Hepatocyte (in vitro differentiated cells): ENCODE measurements at regions not wholly inside any gene's neighbourhood (a gene's known extent, or its start where the extent isn't known, plus 50 kb on each side); places are given as distances from the start of the nearest gene placed in this dataset.
"Not testable (repeated sequence)": the region's sequence is repeated elsewhere in the genome, so short reads cannot be mapped to it uniquely, and the experiment has no call there.

Source experiments
- DNase-seq: peaks from one replicate; pipeline ENCODE4 v3.0.0-alpha.2; 2016; ENCODE audit warnings: low spot score
- H2AFZ ChIP-seq: fragments of 200-600 bp; sonication (generic); 2 replicates; pipeline ENCODE4 v1.6.0; 2016; ENCODE audit warnings: antibody characterized with exemption, mild to moderate bottlenecking
- H3K27ac ChIP-seq: fragments of 200-600 bp; sonication (generic); 2 replicates; pipeline ENCODE4 v1.5.1; 2016; ENCODE audit warnings: mild to moderate bottlenecking
- H3K27me3 ChIP-seq: fragments of 200-600 bp; sonication (generic); 2 replicates; pipeline ENCODE4 v1.6.1; 2016
- H3K36me3 ChIP-seq: fragments of 200-600 bp; sonication (generic); replicated peaks from 2 replicates; pipeline ENCODE4 v1.5.1; 2016; ENCODE audit warnings: low read depth; ENCODE audit not compliant: insufficient read depth
- H3K4me1 ChIP-seq: fragments of 200-600 bp; sonication (generic); 2 replicates; pipeline ENCODE4 v1.5.1; 2016; ENCODE audit warnings: mild to moderate bottlenecking, moderate library complexity; ENCODE audit not compliant: insufficient read depth
- H3K4me2 ChIP-seq: fragments of 200-600 bp; sonication (generic); 2 replicates; pipeline ENCODE4 v1.6.0; 2016
- H3K4me3 ChIP-seq: fragments of 200-600 bp; sonication (generic); 2 replicates; pipeline ENCODE4 v1.5.1; 2016; ENCODE audit warnings: mild to moderate bottlenecking
- H3K79me2 ChIP-seq: fragments of 200-600 bp; sonication (generic); 2 replicates; pipeline ENCODE4 v1.6.0; 2017; ENCODE audit warnings: mild to moderate bottlenecking
- H3K9me2 ChIP-seq: fragments of 200-600 bp; sonication (generic); replicated peaks from 2 replicates; pipeline ENCODE4 v1.6.0; 2017; ENCODE audit warnings: mild to moderate bottlenecking; ENCODE audit not compliant: insufficient read depth
- H3K9me3 ChIP-seq: fragments of 200-600 bp; sonication (generic); 2 replicates; pipeline ENCODE4 v1.5.1; 2016; ENCODE audit warnings: low read depth, mild to moderate bottlenecking
- H4K20me1 ChIP-seq: fragments of 200-600 bp; sonication (generic); 2 replicates; pipeline ENCODE4 v1.6.0; 2016; ENCODE audit warnings: mild to moderate bottlenecking; ENCODE audit not compliant: insufficient read depth, poor library complexity, severe bottlenecking
- EZH2 ChIP-seq: fragments of 200-600 bp; sonication (generic); IDR thresholded peaks from 2 replicates; pipeline ENCODE4 v1.6.1; 2016; ENCODE audit warnings: antibody characterized with exemption, mild to moderate bottlenecking, borderline replicate concordance
- EZH2phosphoT487 ChIP-seq: fragments of 200-600 bp; sonication (generic); IDR thresholded peaks from one replicate; pipeline ENCODE4 v1.6.1; 2018; ENCODE audit warnings: antibody characterized with exemption, mild to moderate bottlenecking, low read depth, moderate library complexity; ENCODE audit not compliant: unreplicated experiment, severe bottlenecking
- WGBS: methylation state at CpG from one replicate; pipeline ENCODE4 v1.1.6; 2016; ENCODE audit warnings: low lambda C conversion rate; ENCODE audit errors: missing lambda C conversion rate; 5-methylcytosine and 5-hydroxymethylcytosine counted together
- TF ChIP-seq, protein P1 (sequence below): fragments of 200-600 bp; sonication (generic); IDR thresholded peaks from 2 replicates; pipeline ENCODE4 v1.5.1; 2016; ENCODE audit warnings: antibody characterized with exemption, mild to moderate bottlenecking; ENCODE audit not compliant: poor library complexity

DNA sequence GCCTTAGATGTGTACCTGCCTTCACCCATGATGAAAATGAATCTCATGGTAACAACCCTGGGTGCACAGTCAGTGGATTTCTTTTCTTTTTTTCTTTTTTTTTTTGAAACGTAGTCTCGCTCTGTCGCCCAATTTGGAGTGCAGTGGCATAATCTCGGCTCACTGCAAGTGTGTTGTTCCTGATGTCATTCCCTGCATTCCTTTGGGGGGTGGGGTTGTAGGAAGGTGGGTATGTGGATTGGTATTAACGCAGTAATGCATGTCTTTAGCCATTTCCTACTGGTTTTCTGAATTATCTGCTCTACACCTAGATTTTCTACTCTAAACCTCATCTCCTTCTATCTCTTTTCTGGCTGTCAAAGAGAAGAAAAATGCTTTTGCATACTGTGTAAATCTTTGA is 146.6 kb downstream of the RNF144B start:
- no peak for DNase-seq
- H3K4me2 ChIP-seq = no peak overlapping the region
- no peaks in the 10 kb centered on the region for H3K9me3 ChIP-seq
- H3K27ac ChIP-seq = no peak overlapping the region
- TF ChIP-seq, protein P1, sequence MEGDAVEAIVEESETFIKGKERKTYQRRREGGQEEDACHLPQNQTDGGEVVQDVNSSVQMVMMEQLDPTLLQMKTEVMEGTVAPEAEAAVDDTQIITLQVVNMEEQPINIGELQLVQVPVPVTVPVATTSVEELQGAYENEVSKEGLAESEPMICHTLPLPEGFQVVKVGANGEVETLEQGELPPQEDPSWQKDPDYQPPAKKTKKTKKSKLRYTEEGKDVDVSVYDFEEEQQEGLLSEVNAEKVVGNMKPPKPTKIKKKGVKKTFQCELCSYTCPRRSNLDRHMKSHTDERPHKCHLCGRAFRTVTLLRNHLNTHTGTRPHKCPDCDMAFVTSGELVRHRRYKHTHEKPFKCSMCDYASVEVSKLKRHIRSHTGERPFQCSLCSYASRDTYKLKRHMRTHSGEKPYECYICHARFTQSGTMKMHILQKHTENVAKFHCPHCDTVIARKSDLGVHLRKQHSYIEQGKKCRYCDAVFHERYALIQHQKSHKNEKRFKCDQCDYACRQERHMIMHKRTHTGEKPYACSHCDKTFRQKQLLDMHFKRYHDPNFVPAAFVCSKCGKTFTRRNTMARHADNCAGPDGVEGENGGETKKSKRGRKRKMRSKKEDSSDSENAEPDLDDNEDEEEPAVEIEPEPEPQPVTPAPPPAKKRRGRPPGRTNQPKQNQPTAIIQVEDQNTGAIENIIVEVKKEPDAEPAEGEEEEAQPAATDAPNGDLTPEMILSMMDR = no peak
- TF ChIP-seq EZH2 (no peak), EZH2phosphoT487 (no peak)
- no peak overlapping the region for H2AFZ ChIP-seq
- WGBS = 57% methylated on average over 5 of the region's 5 CpGs
- no peaks in the 10 kb centered on the region for H3K4me1 ChIP-seq
- H4K20me1 ChIP-seq = no peaks in the 10 kb centered on the region
- H3K36me3 ChIP-seq = no peaks in the 10 kb centered on the region
- no peaks in the 10 kb centered on the region for H3K9me2 ChIP-seq
- H3K4me3 ChIP-seq = no peak overlapping the region
- H3K27me3 ChIP-seq = peaks cover 3% of the 10 kb centered on the region
- H3K79me2 ChIP-seq = no peaks in the 10 kb centered on the region

DNA sequence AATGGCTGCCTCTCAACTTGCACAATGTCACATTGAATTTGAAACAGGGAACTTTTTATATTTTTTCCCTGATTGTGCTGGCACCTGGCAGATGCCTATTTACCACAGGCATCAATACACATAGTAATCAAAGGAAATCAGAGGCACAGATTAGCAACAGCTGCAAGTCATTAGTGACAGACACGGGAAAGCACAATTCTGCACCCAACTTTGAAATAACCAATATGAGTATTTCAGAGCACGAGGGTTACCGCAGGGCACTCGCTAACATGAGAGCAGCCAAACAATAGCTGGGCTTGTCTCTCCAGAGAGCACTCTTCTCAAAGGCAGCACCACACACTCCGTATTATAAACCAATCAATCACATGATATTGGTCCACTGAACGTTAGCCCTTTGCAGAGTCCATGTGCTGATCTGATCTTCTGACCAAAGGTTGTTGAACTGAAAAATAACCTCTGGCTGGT is 149.5 kb downstream of the RNF144B start:
- no peak for DNase-seq
- Histone ChIP-seq H3K4me3 (no peak overlapping the region), H3K9me3 (no peaks in the 10 kb centered on the region), H3K79me2 (no peaks in the 10 kb centered on the region), H2AFZ (no peak overlapping the region), H3K4me2 (no peak overlapping the region), H3K27ac (no peak overlapping the region), H3K9me2 (no peaks in the 10 kb centered on the region), H3K4me1 (no peaks in the 10 kb centered on the region), H3K36me3 (no peaks in the 10 kb centered on the region), H4K20me1 (no peaks in the 10 kb centered on the region), H3K27me3 (no peaks in the 10 kb centered on the region)
- 60% methylated on average over 6 of the region's 6 CpGs for WGBS
- TF ChIP-seq, protein P1 = no peak
- TF ChIP-seq EZH2 (no peak), EZH2phosphoT487 (no peak)

DNA sequence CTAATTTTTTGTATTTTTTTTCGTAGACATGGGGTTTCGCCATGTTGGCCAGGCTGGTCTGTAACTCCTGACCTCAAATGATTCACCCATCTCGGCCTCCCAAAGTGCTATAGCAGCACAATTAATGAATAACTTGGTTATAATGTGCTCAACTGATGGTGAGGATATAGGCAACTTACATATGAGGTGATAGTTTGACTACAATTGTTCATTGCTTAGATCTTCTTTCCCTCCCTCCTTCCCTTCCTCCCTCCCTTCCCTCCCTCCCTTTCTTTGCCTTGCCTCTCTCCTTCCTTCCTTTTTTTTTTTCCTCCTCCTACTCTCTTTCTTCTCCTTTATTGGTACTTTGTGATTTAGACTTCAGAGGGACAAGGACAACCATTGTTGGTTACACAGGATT is 151.2 kb downstream of the RNF144B start:
- Histone ChIP-seq H3K4me1 (no peaks in the 10 kb centered on the region), H3K36me3 (no peaks in the 10 kb centered on the region), H3K4me2 (no peak overlapping the region), H3K9me2 (no peaks in the 10 kb centered on the region), H3K27ac (no peak overlapping the region), H2AFZ (no peak overlapping the region), H3K27me3 (no peaks in the 10 kb centered on the region), H4K20me1 (no peaks in the 10 kb centered on the region), H3K79me2 (no peaks in the 10 kb centered on the region), H3K4me3 (no peak overlapping the region), H3K9me3 (no peaks in the 10 kb centered on the region)
- 92% methylated on average over 3 of the region's 3 CpGs for WGBS
- no peak for DNase-seq
- no peak for TF ChIP-seq EZH2
- TF ChIP-seq, protein P1 = no peak
- TF ChIP-seq EZH2phosphoT487 = no peak

DNA sequence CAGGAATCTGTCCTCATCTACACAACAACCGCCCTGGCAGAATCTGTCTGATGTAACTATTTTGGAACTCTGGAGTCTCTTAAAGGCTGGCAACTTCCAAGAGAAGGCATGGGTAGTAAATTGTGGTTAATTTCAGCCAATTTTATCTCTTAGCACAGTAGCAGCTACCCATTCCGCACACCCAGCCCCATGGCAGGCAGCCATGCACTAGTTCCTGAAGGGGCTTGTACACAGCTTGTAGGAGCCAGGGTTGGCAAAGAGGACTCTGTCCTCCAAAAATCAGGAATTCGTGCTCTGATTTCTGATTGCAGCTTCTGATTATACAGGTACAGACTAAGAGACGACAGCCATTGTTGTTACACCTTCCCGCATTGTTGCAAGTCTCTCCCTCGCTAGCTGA is 155.9 kb downstream of the RNF144B start:
- Histone ChIP-seq H3K4me3 (no peak overlapping the region), H3K27ac (no peak overlapping the region), H4K20me1 (no peaks in the 10 kb centered on the region), H3K36me3 (no peaks in the 10 kb centered on the region), H2AFZ (no peak overlapping the region), H3K9me3 (no peaks in the 10 kb centered on the region), H3K4me2 (no peak overlapping the region), H3K4me1 (no peaks in the 10 kb centered on the region), H3K79me2 (no peaks in the 10 kb centered on the region), H3K9me2 (no peaks in the 10 kb centered on the region), H3K27me3 (no peaks in the 10 kb centered on the region)
- WGBS = 75% methylated on average over 6 of the region's 6 CpGs
- DNase-seq = no peak
- TF ChIP-seq, protein P1 = no peak
- TF ChIP-seq EZH2phosphoT487 (no peak), EZH2 (no peak)

DNA sequence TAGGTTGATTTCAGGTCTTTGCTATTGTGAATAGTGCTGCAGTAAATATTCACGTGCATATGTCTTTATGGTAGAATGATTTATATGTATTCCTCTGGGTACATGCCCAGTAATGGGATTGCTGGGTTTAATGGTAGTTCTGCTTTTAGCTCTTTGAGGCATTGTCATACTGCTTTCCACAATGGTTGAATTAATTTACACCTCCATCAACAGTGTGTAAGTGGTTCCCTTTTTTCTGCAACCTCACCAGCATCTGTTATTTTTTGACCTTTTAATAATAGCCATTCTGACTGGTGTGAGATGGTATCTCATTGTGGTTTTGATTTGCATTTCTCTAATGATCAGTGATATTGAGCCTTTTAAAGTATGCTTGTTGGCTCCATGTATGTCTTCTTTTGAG is 158.0 kb downstream of the RNF144B start:
- H4K20me1 ChIP-seq, H3K4me3 ChIP-seq, H3K4me2 ChIP-seq, DNase-seq, H3K27ac ChIP-seq, H3K9me2 ChIP-seq, H2AFZ ChIP-seq, H3K27me3 ChIP-seq, H3K4me1 ChIP-seq, H3K9me3 ChIP-seq, H3K36me3 ChIP-seq, H3K79me2 ChIP-seq: not testable (repeated sequence)
- WGBS = 96% methylated on average over 1 of the region's 1 CpG
